HuH-7 (cell line): ENCODE measurements at regions not wholly inside any gene's neighbourhood (a gene's known extent, or its start where the extent isn't known, plus 50 kb on each side); places are given as distances from the start of the nearest gene placed in this dataset.

ENCODE experiments used
- DNase-seq: peaks from one replicate; pipeline ENCODE4 v3.0.0; 2011; ENCODE audit warnings: low spot score

- no peak for DNase-seq
Observed at GRCh38 chr14:96617635-96618034, 115.5 kb downstream of the PAPOLA start.

- DNase-seq, result no peak
Observed at GRCh38 chr14:96622926-96623325, 120.7 kb downstream of the PAPOLA start.

- no peak for DNase-seq
Observed at GRCh38 chr14:96623676-96624484, 121.7 kb downstream of the PAPOLA start.

GRCh38 chr14:96624661-96625425 lies 122.7 kb downstream of the PAPOLA start:
- DNase-seq, result no peak

- DNase-seq, result no peak
Observed at GRCh38 chr14:96625426-96625985, 123.3 kb downstream of the PAPOLA start.

- DNase-seq, result no peak
Observed at GRCh38 chr14:96626121-96626768, 124.1 kb downstream of the PAPOLA start.

GRCh38 chr14:96626916-96627315 lies 124.7 kb downstream of the PAPOLA start:
- DNase-seq, result no peak

- no peak for DNase-seq
Observed at GRCh38 chr14:96627386-96627785, 125.2 kb downstream of the PAPOLA start.

- no peak for DNase-seq
Observed at GRCh38 chr14:96627811-96628775, 125.9 kb downstream of the PAPOLA start.

- DNase-seq, result no peak
Observed at GRCh38 chr14:96629082-96629481, 126.9 kb downstream of the PAPOLA start.

GRCh38 chr14:96629558-96630222 lies 127.5 kb downstream of the PAPOLA start:
- no peak for DNase-seq

GRCh38 chr14:96630281-96630680 lies 128.1 kb downstream of the PAPOLA start:
- DNase-seq, result no peak

GRCh38 chr14:96631030-96631429 lies 128.8 kb downstream of the PAPOLA start:
- no peak for DNase-seq

- DNase-seq, result no peak
Observed at GRCh38 chr14:96631621-96632362, 129.6 kb downstream of the PAPOLA start.

- DNase-seq, result no peak
Observed at GRCh38 chr14:96632363-96632758, 130.2 kb downstream of the PAPOLA start.

- DNase-seq, result no peak
Observed at GRCh38 chr14:96633096-96633495, 130.9 kb downstream of the PAPOLA start.

- no peak for DNase-seq
Observed at GRCh38 chr14:96634481-96634880, 132.3 kb downstream of the PAPOLA start.

GRCh38 chr14:96634896-96635295 lies 132.7 kb downstream of the PAPOLA start:
- DNase-seq, result no peak

- DNase-seq, result no peak
Observed at GRCh38 chr14:96635850-96636249, 133.7 kb downstream of the PAPOLA start.

- DNase-seq, result no peak
Observed at GRCh38 chr14:96637521-96637920, 135.3 kb downstream of the PAPOLA start.
